PC-9 (cell line): ENCODE measurements at regions not wholly inside any gene's neighbourhood (a gene's known extent, or its start where the extent isn't known, plus 50 kb on each side); places are given as distances from the start of the nearest gene placed in this dataset.

Experiments used
- BruUV-seq: library from RNA; stranded (reverse); fragments of 400-500 nt; replicated peaks from 2 replicates; lab custom pipeline; 2021; lab: Mats Ljungman, UMichigan
- CTCF ChIA-PET: fragments of 300-600 bp; sonication (Branson Sonifier 250); formaldehyde crosslinking; loops from one replicate; lab custom pipeline; 2022; ENCODE audit warnings: antibody characterized with exemption; lab: Charles Lee
- POLR2A ChIA-PET: fragments of 300-600 bp; sonication (Branson Sonifier 250); formaldehyde crosslinking; loops from one replicate; lab custom pipeline; 2022; ENCODE audit warnings: antibody characterized with exemption; ENCODE audit not compliant: unreplicated experiment; lab: Charles Lee
- DNase-seq, 2 experiments: peaks; one replicate each; pipeline versions ENCODE4 v3.0.0 to v3.0.0-alpha.2; 2015 to 2022; ENCODE audit warnings: mixed read lengths in 1 of 2
- H2AFZ ChIP-seq: fragments of 200-600 bp; sonication (generic); 2 replicates; pipeline ENCODE4 v1.8.1; 2017; ENCODE audit warnings: antibody characterized with exemption
- H3F3A ChIP-seq: fragments of 200-600 bp; sonication (generic); 2 replicates; pipeline ENCODE4 v1.8.1; 2017; ENCODE audit warnings: antibody characterized with exemption, mild to moderate bottlenecking, low read depth; ENCODE audit not compliant: insufficient read depth
- H3K27ac ChIP-seq: fragments of 200-600 bp; sonication (generic); 2 replicates; pipeline ENCODE4 v1.6.1; 2016; ENCODE audit warnings: mixed run types
- H3K27me3 ChIP-seq: fragments of 200-600 bp; sonication (generic); 2 replicates; pipeline ENCODE4 v1.6.1; 2016; ENCODE audit warnings: low read depth, mixed run types; ENCODE audit not compliant: insufficient read depth
- H3K36me3 ChIP-seq: fragments of 200-600 bp; sonication (generic); 2 replicates; pipeline ENCODE4 v1.6.1; 2016; ENCODE audit warnings: low read depth, mixed run types
- H3K4me1 ChIP-seq: fragments of 200-600 bp; sonication (generic); replicated peaks from 2 replicates; pipeline ENCODE4 v1.6.1; 2016; ENCODE audit warnings: mixed run types; ENCODE audit not compliant: insufficient read depth
- H3K4me2 ChIP-seq: fragments of 200-600 bp; sonication (generic); 2 replicates; pipeline ENCODE4 v1.6.1; 2017; ENCODE audit warnings: mixed run types
- H3K4me3 ChIP-seq: fragments of 200-600 bp; sonication (generic); 2 replicates; pipeline ENCODE4 v1.6.1; 2016; ENCODE audit warnings: mixed run types
- H3K79me2 ChIP-seq: fragments of 200-600 bp; sonication (generic); 2 replicates; pipeline ENCODE4 v1.6.1; 2017; ENCODE audit warnings: low read depth, mixed run types
- H3K9me2 ChIP-seq: fragments of 200-600 bp; sonication (generic); 2 replicates; pipeline ENCODE4 v1.8.1; 2017; ENCODE audit warnings: mild to moderate bottlenecking; ENCODE audit not compliant: insufficient read depth
- H3K9me3 ChIP-seq: fragments of 200-600 bp; sonication (generic); 2 replicates; pipeline ENCODE4 v1.8.1; 2016; ENCODE audit warnings: low read depth; ENCODE audit not compliant: insufficient read depth
- H4K20me1 ChIP-seq: fragments of 200-600 bp; sonication (generic); 2 replicates; pipeline ENCODE4 v1.8.1; 2017; ENCODE audit not compliant: insufficient read depth
- EZH2 ChIP-seq: fragments of 200-600 bp; sonication (generic); IDR thresholded peaks from 2 replicates; pipeline ENCODE4 v1.8.0; 2017; ENCODE audit warnings: antibody characterized with exemption, low read depth
- intact Hi-C: fragments of 100-400 bp; cut with micrococcal nuclease; formaldehyde crosslinking; loops from one replicate; pipeline ENCODE4 v1.10.0; 2022; ENCODE audit not compliant: unreplicated experiment
- TF ChIP-seq, protein P1 (sequence below): fragments of 200-600 bp; sonication (generic); conservative IDR thresholded peaks from 2 replicates; pipeline ENCODE4 v1.6.1; 2017; ENCODE audit warnings: mixed run types, antibody characterized with exemption, mild to moderate bottlenecking, moderate library complexity

- Histone ChIP-seq H3K9me3 (no peaks in the 10 kb centered on the region), H2AFZ (peak overlapping the region; percentile 5; the same call in 1 of the 2 replicates), H3K4me3 (no peak overlapping the region), H3K36me3 (no peaks in the 10 kb centered on the region), H4K20me1 (no peaks in the 10 kb centered on the region), H3K4me2 (peak overlapping the region; percentile 26; the same call in 1 of the 2 replicates), H3K27me3 (no peaks in the 10 kb centered on the region), H3F3A (no peaks in the 10 kb centered on the region), H3K4me1 (no peaks in the 10 kb centered on the region), H3K27ac (no peak overlapping the region), H3K79me2 (no peaks in the 10 kb centered on the region), H3K9me2 (peaks cover 6% of the 10 kb centered on the region; the same call in 1 of the 2 replicates)
- TF ChIP-seq EZH2: no peak
- TF ChIP-seq, protein P1, sequence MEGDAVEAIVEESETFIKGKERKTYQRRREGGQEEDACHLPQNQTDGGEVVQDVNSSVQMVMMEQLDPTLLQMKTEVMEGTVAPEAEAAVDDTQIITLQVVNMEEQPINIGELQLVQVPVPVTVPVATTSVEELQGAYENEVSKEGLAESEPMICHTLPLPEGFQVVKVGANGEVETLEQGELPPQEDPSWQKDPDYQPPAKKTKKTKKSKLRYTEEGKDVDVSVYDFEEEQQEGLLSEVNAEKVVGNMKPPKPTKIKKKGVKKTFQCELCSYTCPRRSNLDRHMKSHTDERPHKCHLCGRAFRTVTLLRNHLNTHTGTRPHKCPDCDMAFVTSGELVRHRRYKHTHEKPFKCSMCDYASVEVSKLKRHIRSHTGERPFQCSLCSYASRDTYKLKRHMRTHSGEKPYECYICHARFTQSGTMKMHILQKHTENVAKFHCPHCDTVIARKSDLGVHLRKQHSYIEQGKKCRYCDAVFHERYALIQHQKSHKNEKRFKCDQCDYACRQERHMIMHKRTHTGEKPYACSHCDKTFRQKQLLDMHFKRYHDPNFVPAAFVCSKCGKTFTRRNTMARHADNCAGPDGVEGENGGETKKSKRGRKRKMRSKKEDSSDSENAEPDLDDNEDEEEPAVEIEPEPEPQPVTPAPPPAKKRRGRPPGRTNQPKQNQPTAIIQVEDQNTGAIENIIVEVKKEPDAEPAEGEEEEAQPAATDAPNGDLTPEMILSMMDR: no peak
- ChIA-PET CTCF (no interaction called here), POLR2A (no interaction called here)
- BruUV-seq: no TSS peak
- intact Hi-C loops: no loop called here
- DNase-seq: no peak
These were observed 1968.9 kb downstream of the PCDH9 start for GRCh38 chr13:65260946-65261891.

- no peaks in the 10 kb centered on the region for H3K27me3 ChIP-seq
- H4K20me1 ChIP-seq: no peaks in the 10 kb centered on the region
- H3K4me2 ChIP-seq: no peak overlapping the region
- H3F3A ChIP-seq: no peaks in the 10 kb centered on the region
- BruUV-seq: no TSS peak
- TF ChIP-seq, protein P1: no peak
- TF ChIP-seq EZH2: no peak
- no peak for DNase-seq
- H2AFZ ChIP-seq: no peak overlapping the region
- no peaks in the 10 kb centered on the region; the same call in 1 of the 2 replicates for H3K9me2 ChIP-seq
- POLR2A ChIA-PET: no interaction called here
- H3K79me2 ChIP-seq: no peaks in the 10 kb centered on the region
- intact Hi-C loops: no loop called here
- H3K9me3 ChIP-seq: no peaks in the 10 kb centered on the region
- H3K4me1 ChIP-seq: no peaks in the 10 kb centered on the region
- no peak overlapping the region for H3K27ac ChIP-seq
- CTCF ChIA-PET: no interaction called here
- H3K4me3 ChIP-seq: no peak overlapping the region
- no peaks in the 10 kb centered on the region for H3K36me3 ChIP-seq
These were observed 1989.4 kb downstream of the PCDH9 start for GRCh38 chr13:65240773-65241172.

DNA sequence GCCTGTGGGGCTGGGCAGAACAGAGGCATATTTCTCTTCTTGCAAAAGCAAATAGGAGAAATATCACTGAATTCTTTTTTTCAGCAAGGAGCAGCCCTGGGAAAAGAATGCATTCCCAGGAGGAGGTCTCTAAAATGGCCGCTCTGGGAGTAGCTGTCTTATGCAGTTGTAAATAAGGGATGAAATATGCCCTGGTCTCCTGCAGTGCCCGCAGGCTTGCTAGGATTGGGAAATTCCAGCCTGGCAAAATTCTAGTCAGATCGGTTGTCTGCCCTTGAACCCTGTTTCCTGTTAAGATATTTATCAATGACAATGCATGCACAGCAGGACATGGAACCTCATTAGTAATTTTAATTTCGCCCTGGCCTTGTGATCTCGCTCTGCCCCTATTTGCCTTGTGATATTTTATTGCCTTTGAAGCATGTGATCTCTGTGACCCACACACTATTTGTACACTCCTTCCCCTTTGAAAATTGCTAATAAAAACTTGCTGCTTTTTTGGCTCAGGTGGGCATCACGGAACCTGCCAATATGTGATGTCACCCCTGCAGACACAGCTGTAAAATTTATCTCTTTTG lies 1993.2 kb downstream of the PCDH9 start:
- intact Hi-C loops: no loop called here
- no peak overlapping the region for H2AFZ ChIP-seq
- CTCF ChIA-PET: no interaction called here
- H3K36me3 ChIP-seq: no peaks in the 10 kb centered on the region
- no peak overlapping the region for H3K4me3 ChIP-seq
- H4K20me1 ChIP-seq: no peaks in the 10 kb centered on the region
- H3K9me3 ChIP-seq: no peaks in the 10 kb centered on the region
- DNase-seq: no peak
- no peaks in the 10 kb centered on the region; the same call in 1 of the 2 replicates for H3K9me2 ChIP-seq
- no peaks in the 10 kb centered on the region for H3K79me2 ChIP-seq
- POLR2A ChIA-PET: no interaction called here
- H3F3A ChIP-seq: no peaks in the 10 kb centered on the region
- H3K27me3 ChIP-seq: no peaks in the 10 kb centered on the region
- no peaks in the 10 kb centered on the region for H3K4me1 ChIP-seq
- no peak overlapping the region for H3K27ac ChIP-seq
- no peak overlapping the region for H3K4me2 ChIP-seq
- TF ChIP-seq, protein P1: no peak
- TF ChIP-seq EZH2: no peak
- BruUV-seq: no TSS peak
